Stimulated activated naive CD8-positive, alpha-beta T cell treated with anti-CD3 and anti-CD28 coated beads, Interleukin-15, amount 100 ng/mL, for 72 hours (primary cell): ENCODE measurements at regions not wholly inside any gene's neighbourhood (a gene's known extent, or its start where the extent isn't known, plus 50 kb on each side); places are given as distances from the start of the nearest gene placed in this dataset.

Experiments used
- ATAC-seq: fragments of 150-1000 bp; cut with Tn5 transposase; 2 replicates; pipeline ENCODE4 v1.10.0; 2021; ENCODE audit warnings: mild to moderate bottlenecking, moderate library complexity
- DNase-seq, 2 donors: peaks; one replicate each; pipeline ENCODE4 v3.0.0; 2021 to 2022
- H3K27ac Mint-ChIP-seq, 2 donors: one replicate each; pipeline ENCODE4 v1.8.0; 2022; ENCODE audit warnings: mild to moderate bottlenecking in 2 of 2, mixed read lengths in 2 of 2, moderate library complexity in 2 of 2
- H3K27me3 Mint-ChIP-seq: one replicate; pipeline ENCODE4 v1.8.0; 2022; ENCODE audit warnings: mixed read lengths
- H3K4me1 Mint-ChIP-seq: one replicate; pipeline ENCODE4 v1.8.0; 2022; ENCODE audit warnings: mild to moderate bottlenecking, mixed read lengths
- H3K4me3 Mint-ChIP-seq, 2 donors: one replicate each; pipeline ENCODE4 v1.8.0; 2022; ENCODE audit warnings: mild to moderate bottlenecking in 2 of 2, mixed read lengths in 2 of 2, moderate library complexity in 1 of 2
- H3K9me3 Mint-ChIP-seq, 2 donors: one replicate each; pipeline ENCODE4 v1.8.0; 2022; ENCODE audit warnings: mixed read lengths in 2 of 2

DNA sequence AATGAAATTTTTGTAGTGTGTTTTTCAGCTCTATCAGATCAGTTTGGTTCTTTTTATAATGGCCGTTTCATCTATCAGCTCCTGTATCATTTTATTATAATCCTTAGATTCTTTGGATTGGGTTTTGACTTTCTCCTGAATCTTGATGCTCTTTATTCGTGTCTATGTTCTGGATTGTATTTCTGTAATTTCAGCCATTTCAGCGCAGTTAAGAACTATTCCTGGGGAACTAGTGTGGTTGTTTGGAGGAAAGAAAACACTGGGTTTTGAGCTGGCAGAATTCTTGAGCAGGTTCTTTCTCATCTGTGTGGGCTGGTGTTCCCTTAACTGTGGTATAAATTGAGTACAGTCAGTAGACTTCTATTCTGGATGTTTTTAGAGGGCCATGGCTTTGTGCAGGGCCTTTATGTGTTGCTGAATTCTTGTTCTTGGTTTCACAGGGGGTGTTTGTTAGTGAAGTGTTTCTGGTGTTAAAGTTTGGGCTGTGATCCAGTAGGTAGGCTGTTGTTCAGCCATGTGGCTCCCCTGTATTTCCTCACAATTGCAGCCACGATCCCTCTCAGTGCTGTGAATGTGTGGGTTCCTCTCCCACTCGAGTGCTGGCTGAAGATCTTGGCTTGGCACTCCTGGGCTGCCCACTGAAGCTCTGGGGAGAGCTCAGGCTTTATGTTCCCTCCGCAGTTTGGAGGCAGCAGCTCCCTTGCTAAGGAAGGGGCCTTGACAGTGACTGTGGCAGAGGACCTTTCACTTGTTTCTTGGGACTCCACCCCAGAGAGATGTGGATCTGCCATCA lies 56.0 kb upstream of the CCDC190 start:
- peaks cover 4 to 8% of the 10 kb centered on the region in 2 donors for H3K9me3 Mint-ChIP-seq
- H3K4me3 Mint-ChIP-seq = no peak overlapping the region
- DNase-seq = no peak
- peaks cover 34% of the 10 kb centered on the region for H3K27me3 Mint-ChIP-seq
- no peak for ATAC-seq
- peaks cover 1% of the 10 kb centered on the region for H3K4me1 Mint-ChIP-seq
- H3K27ac Mint-ChIP-seq = no peak overlapping the region

DNA sequence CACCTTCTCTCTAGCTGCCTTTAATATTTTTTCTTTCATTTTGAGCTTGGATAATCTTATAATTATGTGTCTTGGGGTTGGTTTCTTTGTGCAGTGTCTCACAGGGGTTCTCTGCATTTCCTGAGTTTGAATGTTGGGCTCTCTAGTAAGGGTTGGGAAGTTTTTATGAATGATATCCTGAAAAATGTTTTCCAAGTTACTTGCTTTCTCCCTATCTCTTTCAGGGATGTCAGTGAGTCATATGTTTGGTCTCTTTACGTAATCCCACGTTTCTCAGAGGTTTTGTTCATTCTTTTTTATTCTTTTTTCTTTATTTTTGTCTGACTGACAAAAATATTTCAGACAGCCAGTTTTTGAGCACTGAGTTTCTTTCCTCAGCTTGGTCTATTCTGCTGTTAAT lies 55.4 kb upstream of the CCDC190 start:
- no peak for ATAC-seq
- Mint-ChIP-seq H3K27me3 (peaks cover 34% of the 10 kb centered on the region), H3K27ac (no peak overlapping the region), H3K4me1 (no peaks in the 10 kb centered on the region), H3K9me3 (peaks cover 5 to 10% of the 10 kb centered on the region in 2 donors), H3K4me3 (no peak overlapping the region)
- DNase-seq = no peak

DNA sequence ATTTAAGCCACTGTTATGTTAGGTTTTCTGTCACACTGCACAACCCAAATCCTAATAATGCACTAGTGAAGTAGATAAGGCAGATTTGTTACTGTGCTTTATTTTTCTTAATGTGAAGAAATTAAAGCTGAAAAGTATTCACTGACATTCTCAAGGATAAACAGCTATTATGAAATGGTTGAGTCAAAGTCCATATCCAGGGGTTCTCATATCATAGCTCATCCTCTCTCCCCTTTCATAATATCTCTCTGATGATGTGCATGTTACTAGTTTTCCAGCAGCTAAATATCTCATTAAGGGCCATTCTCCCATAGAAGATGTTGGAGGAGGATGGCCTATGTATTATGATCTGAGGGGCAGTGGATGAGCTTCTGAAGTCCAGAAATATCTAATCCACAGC lies 53.6 kb upstream of the CCDC190 start:
- DNase-seq (no peak), ATAC-seq (no peak)
- no peak overlapping the region for H3K27ac Mint-ChIP-seq
- H3K9me3 Mint-ChIP-seq = peaks cover 5 to 10% of the 10 kb centered on the region in 2 donors
- peaks cover 42% of the 10 kb centered on the region for H3K27me3 Mint-ChIP-seq
- no peak overlapping the region for H3K4me3 Mint-ChIP-seq
- no peaks in the 10 kb centered on the region for H3K4me1 Mint-ChIP-seq

DNA sequence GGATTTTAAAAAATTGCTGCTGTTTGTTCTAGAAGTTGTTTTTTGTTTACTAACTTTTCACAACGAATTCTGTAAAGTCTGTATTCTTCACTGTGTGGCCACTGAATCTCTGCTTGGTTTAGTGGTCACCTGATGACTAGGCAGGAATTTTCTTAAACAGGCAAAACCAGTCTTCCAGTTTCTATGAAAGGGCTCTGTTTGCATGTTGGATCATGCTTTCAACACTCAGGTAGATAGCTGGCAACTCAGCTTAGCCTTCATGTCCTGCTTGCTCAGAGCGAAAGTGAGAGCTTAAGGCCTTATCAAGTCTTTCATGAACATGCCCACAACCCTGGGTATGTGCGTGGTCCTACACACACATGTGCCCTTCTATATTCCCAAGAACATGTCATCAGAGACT lies 52.4 kb upstream of the CCDC190 start:
- Mint-ChIP-seq H3K4me1 (no peaks in the 10 kb centered on the region), H3K27ac (no peak overlapping the region), H3K27me3 (peaks cover 41% of the 10 kb centered on the region), H3K9me3 (peaks cover 5 to 10% of the 10 kb centered on the region in 2 donors), H3K4me3 (no peak overlapping the region)
- ATAC-seq = no peak
- no peak for DNase-seq

DNA sequence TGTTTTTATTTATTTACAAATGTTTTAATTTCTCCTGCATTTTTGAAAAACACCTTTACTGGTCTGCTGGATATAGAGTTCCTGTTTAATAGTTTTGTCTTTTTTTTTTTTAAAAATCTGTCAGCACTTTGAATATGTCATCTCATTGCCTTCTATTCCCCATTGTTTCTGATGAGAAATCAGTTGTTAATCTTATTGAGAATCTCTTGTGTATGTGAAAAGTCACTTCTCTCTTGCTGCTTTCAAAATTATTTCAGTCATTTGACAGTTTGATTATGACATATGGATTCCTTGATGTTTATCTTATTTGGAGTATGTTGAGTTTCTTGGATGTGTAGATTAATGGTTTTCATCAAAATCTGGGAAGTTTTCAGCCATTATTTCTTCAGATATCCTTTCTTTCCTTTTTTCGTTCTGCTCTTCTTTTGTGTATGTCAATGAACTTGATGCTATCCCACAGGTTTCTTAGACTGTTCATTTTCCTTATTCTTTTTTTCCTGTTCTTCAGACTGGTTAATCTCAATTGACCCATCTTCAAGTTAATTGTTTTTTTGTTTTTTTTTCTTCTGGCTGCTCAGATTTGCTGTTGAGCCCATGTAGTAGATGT lies 51.2 kb upstream of the CCDC190 start:
- no peak overlapping the region for H3K4me3 Mint-ChIP-seq
- H3K9me3 Mint-ChIP-seq = peaks cover 5 to 10% of the 10 kb centered on the region in 2 donors
- ATAC-seq (no peak), DNase-seq (no peak)
- peaks cover 29% of the 10 kb centered on the region for H3K27me3 Mint-ChIP-seq
- H3K27ac Mint-ChIP-seq = no peak overlapping the region
- H3K4me1 Mint-ChIP-seq = no peaks in the 10 kb centered on the region
